Renal pelvis (tissue), 1 donor: ENCODE measurements at regions not wholly inside any gene's neighbourhood (a gene's known extent, or its start where the extent isn't known, plus 50 kb on each side); places are given as distances from the start of the nearest gene placed in this dataset.
"Not testable (repeated sequence)": the region's sequence is repeated elsewhere in the genome, so short reads cannot be mapped to it uniquely, and the experiment has no call there.

ENCODE experiments used
- DNase-seq: peaks from one replicate; pipeline ENCODE4 v3.0.0-alpha.2; 2013

- no peak for DNase-seq
Measured at GRCh38 chr10:117601716-117602115, 59.2 kb downstream of the EMX2 start.

- DNase-seq, result no peak
Measured at GRCh38 chr10:117603081-117603480, 60.5 kb downstream of the EMX2 start.

DNA sequence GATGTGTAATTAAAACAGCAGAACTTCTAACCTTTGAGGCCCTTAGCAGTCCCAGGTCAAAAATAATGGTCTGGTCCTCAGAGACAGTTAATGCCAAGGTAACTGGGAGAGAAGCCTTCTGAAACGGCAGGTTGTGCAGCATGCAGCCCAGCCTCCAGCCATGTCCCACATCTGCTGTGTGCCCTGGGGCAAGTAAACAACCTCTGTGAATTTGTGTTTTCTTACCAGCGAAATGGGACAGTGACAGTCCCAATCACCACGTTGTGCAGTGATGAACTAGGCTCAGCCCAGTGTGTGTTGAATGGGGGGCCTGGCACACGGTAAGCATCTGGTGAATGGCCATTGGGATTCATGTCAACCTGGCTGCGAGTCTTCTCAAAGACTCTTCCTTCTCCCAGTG is 61.2 kb downstream of the EMX2 start:
- no peak for DNase-seq

DNA sequence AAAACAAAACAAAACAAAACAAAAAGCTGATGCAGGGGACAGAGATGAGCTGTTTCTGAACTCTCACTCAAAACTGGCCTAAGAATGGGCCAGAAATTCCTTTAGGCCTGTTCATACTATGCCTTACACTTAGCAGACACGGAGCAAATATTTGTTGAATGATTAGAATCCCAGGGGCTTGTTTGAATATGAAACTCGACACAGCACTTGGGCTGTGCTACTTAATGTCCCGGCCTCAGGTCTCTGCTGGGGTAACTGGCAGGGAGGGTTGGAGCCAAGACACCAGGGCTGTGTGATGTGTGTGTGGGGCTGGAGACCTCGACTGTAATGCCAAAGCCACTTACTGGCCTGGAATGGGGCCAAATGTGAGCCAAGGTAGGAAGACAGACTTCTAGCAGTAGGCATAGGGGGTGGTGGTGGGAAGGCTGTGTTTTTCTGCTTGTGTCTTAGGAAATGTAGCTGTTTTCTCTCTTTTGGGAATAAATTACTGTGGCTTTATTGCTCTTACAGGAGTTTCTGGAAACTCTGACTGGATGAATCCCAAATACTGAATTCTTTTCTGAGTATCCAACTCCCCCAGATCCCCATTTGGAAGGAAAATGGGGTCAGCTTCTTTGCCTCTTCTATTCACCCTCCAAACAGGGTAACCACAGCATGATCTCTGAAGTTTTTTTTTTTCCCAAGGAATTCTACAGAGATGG is 66.7 kb downstream of the EMX2 start:
- DNase-seq, result no peak

GRCh38 chr10:117609796-117610170 is 67.2 kb downstream of the EMX2 start:
- DNase-seq, result no peak

GRCh38 chr10:117610321-117610720 is 67.8 kb downstream of the EMX2 start:
- DNase-seq, result no peak

DNA sequence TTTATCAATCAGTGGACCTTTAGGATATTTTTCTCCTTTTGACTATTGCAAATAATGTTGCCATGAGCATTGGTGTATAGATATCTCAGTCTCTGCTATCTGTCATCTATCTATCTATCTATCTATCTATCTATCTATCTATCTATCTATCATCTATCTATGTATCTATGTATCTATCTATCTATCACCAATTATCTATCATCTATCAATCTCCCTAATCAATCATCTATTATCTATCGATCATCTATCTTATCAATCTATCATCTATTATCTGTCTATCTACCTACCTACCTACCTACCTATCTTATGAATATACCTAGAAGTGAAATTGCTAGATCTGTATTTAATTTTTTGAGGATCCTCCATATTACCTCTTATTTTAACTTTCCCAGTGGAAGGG is 69.6 kb downstream of the EMX2 start:
- no peak for DNase-seq

- DNase-seq, result no peak
Measured at GRCh38 chr10:117615649-117616048, 73.1 kb downstream of the EMX2 start.

DNA sequence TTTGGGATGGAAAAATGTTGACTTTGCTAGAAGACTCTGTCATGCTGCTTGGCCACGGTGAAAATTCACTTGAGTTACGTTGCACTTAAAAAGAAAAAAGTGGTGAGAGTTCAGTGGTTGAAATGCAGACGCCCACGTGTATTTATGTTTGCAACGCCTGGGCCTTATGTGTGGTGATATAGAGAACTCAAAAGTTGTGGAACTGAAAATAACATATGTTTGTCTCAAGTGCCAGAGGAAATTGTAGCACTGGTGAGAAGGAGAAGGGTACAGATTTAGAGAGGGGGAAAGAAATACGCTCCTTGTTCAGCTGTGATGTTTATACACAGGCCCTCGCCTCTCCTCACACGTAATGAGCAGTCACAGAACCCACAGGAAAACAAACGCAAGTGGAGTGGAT is 73.6 kb downstream of the EMX2 start:
- no peak for DNase-seq

- DNase-seq, result no peak
Measured at GRCh38 chr10:117617086-117617485, 74.5 kb downstream of the EMX2 start.

GRCh38 chr10:117617659-117618058 is 75.1 kb downstream of the EMX2 start:
- DNase-seq, result no peak

DNA sequence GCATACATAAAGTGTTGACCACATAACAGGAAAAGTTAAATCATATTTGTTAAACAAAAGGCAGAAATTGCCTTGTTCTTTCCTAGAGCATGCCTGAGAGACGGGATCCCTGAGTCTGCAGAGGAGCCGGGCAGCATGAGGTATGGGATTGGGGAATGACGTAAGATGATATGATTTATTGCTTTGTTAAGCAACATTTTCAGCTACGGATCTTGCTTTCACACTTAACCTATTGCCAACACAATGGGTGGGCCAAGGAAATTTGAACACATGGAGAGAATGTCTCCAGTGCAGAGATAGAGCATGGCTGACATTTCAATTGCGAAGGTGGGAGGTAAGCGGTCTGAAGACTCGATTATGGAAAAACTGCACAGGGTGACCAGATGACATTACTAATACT is 76.7 kb downstream of the EMX2 start:
- no peak for DNase-seq

- no peak for DNase-seq
Measured at GRCh38 chr10:117619707-117620405, 77.3 kb downstream of the EMX2 start.

GRCh38 chr10:117621196-117621595 is 78.7 kb downstream of the EMX2 start:
- no peak for DNase-seq

- no peak for DNase-seq
Measured at GRCh38 chr10:117621795-117622420, 79.4 kb downstream of the EMX2 start.

DNA sequence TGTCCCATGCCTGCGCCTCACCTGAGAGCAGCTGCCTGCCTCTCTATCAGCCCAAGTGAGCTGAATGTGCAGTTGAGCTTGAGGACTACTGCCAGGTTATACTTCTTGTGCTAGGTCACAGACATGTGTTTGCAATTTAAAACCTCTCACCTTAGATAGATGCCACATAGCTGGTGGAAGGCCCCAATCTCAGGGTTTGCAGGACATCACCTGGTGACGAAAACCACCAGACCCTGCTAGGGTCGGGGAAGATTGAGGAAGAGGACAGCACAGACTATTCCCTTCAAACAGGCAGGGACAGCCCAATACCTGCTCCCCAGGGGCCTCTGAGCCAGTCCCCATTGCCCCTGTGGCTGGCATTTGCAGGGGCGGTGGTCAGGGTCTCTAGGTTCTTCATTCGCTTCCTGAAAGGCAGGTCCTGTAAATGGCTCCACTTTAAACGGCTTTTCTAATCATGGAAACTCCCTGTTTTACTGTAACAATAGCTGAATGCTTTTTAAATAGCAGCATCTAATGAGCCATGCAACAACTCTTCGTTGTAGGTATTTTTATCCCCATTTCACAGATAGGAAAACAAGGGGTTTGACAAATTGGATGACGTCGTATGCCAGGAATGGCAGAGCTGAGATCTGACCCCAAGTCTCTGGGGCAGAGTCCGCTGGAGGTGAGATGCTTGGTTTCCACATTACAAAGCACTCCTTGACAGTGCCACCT is 80.1 kb downstream of the EMX2 start:
- no peak for DNase-seq

DNA sequence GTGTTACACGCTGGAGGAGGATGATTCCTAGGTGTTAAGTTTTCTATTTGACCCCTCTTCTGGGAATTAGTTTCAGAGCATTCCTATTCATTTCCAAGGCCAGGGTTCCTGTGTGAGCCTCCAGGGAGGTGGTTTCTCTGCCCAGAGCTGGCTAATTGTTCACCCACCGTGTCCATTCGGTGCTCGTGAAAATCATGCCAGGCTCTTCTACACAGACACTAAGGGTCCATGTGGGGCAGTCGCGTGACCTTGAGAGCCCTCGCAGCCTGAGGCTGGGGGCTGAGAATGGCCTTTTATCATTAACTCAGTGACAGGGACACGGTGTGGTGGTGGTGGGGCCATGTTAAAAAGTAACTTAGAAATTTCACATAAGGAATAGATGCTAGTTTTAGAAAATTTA is 83.7 kb downstream of the EMX2 start:
- no peak for DNase-seq

- no peak for DNase-seq
Measured at GRCh38 chr10:117627561-117627960, 85.0 kb downstream of the EMX2 start.

DNA sequence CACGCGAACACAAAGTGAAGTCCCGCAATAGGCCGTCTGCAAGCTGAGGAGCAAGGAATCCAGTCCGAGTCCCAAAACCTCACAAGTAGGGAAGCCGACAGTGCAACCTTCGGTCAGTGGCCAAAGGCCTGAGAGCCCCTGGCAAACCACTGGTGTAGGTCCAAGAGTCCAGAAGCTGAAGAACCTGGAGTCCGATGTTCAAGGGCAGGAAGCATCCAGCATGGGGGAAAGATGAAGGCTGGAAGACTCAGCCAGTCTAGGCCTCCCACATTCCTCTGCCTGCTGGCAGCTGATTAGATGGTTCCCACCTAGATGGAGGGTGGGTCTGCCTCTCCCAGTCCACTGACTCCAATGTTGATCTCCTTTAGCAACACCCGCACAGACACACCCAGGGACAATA is 87.2 kb downstream of the EMX2 start:
- DNase-seq, result not testable (repeated sequence)

GRCh38 chr10:117631276-117632145 is 89.0 kb downstream of the EMX2 start:
- DNase-seq, result no peak

DNA sequence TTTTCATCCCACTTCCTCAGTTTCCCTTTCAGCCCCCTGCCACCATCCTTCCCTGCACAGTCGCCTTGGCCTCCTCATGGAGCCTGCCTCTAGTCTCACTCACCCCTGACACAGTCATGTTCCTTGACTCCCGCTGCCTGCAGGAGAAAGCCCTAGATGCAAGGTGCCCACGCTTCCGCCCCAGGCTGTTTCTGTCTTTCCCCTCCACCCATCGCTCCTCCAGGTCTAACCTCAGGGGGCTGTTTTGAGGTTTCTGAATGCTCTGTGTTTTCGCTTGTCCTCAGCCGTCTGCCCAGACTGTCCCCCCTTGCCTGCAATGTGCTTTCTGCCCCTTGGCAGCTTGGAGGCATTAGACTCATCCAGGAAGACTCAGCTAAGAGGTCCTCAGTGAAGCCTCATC is 89.9 kb downstream of the EMX2 start:
- no peak for DNase-seq

DNA sequence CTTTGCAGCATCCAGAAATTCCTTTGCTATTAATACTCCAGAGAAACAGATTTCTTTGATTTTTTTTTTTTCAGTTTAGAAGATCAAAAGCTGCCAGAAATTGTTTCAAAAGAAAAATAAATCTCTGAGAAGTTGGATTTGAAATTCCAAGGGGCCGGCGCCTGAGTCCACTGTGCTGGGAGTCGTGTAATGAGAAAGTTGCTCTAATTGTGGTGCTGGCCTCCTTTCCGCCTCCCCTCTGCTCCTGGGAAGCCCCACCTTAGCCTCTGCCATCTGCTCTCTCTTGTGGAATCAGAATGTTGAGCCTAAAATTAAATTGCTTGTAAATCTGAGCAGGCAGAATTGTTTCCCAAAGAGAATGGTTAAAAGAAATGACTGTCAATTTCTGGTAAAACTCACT is 93.3 kb downstream of the EMX2 start:
- no peak for DNase-seq
